ENCODE measurements at regions not wholly inside any gene's neighbourhood (a gene's known extent, or its start where the extent isn't known, plus 50 kb on each side); places are given as distances from the start of the nearest gene placed in this dataset.

DNA sequence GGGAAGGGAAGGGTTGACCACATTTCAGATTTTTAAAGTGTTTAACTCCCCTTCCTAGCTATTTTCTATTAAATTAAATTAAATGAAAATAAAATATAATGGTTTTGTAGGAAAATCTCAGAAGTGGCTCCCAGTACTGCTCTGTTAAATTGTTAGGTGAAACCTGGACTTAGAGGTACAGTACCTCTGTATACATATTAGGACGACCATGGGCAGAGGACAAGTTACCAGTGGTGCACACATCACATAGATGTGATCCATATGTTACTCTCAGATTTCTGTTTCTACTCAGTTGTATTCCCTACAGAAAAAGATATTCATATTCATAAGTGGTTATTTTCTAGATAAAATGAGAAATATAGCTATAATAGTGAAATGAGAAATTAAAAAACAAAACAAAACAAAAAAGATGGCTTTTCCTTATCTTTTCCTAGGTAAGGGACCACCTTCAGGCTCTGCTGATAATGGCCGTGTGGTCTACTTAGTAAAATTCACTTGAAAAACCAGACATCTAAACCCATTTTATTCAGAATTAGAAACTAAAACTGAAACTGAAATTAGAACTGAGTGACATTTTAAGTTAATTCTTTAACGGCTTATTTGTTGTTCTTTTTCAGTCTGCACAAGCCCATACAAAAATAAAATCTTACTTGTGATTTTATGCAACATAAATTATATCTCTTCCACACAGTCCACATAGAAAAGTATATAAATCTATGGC, 832.5 kb upstream of the CHAC2 start:
- no peak for DNase-seq (ENCODE audit: low spot score)

DNA sequence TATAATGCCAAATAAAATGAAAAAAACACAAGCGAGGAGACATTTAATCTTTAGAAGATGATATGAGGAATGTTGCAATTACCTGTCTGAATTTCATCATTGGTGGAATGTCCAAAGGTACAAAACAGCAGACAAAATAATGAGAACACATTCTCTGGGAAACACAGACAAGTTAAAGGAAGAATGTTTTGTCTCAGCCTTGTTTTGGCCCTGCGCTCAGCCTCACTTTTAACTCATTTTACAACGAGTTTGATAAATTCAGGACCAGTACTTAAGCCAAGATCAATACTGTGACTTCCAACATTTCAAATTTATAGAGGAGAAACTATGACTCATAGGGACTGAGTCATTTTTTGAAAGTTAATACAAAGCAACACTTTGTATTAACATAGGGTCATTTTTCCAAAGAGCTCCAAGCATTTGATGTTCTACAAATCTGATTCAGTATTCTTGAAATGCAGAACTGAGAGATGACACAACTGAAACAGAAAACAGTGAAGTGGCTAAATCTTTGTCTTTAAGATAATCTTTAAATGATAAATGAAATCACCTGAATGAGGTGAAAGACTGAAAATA, 833.2 kb upstream of the CHAC2 start:
- DNase-seq (ENCODE audit: low spot score): peak; percentile 83

GRCh38 chr2:52933878-52934277, 833.7 kb upstream of the CHAC2 start:
- no peak for DNase-seq (ENCODE audit: low spot score)

DNA sequence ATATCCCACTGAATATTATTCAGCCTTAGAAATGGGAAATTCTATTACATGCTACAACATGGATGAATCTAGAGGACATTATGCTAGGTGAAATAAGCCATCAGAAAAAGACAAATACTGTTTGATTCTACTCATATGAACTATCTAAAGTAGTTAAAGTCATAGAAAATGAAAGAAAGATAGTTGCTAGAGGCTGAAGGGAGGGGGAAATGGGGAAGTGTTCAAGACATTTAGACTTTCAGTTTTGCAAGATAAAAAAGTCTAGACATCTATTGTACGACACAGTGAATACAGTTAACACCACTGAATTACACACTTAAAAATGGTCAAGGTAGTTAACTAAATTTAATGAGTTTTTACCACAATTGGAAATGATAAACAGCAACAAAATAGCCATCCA, 835.9 kb upstream of the CHAC2 start:
- DNase-seq (ENCODE audit: low spot score): no peak

DNA sequence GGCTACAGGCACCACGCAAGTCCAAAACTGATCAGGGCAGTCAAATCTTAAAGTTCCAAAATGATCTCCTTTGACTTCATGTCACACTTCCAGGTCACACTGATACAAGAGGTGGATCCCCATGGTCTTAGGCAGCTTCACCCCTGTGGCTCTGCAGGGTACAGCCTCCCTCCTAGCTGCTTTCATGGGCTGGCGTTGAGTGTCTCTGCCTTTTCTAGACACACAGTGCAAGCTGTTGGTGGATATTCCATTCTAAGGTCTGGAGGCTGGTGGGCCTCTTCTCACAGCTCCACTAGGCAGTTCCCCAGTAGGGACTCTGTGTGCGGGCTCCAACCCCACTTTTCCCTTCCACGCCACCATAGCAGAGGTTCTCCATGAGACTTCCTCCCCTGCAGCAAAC, 838.2 kb upstream of the CHAC2 start:
- no peak for DNase-seq (ENCODE audit: low spot score)

- DNase-seq (ENCODE audit: low spot score): no peak
These were observed 847.9 kb upstream of the CHAC2 start for GRCh38 chr2:52919673-52920072.

DNA sequence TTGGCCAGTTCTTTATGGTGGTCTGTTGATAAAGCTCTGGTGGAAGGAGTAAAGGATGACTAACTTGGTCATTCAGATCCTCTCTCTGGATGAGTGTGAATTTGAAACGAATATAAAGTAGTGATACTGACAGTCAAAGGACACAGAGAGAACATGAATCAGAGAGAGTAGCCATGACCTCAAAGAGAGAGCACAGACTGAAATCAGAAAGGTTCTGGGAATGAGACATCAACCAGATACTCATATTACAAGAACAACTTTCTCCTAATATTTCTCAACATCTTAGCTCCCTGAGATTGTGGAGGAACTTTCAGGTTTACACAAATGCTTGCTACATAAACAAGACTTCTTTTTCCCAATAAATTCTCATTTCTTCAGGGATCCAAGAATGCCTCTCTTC, 849.1 kb upstream of the CHAC2 start:
- DNase-seq (ENCODE audit: low spot score): no peak

DNA sequence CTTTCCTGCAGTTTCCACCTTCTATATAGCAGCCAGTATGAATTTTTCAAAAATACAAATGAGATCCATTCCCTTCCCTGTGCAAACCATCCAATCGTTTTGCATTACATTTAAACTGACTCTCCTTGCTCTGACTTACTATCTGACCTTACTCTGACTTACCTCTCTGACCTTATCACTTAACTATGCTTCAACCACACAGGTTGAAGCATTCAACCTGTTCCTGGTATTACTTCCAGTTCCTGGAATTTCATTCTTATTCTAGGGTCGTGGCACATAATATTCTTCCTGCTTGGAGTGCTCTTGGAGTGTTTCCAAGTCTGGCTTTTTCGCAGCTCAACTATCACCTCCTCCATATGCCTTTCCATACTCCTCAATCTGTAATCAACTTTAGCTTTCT, 850.6 kb upstream of the CHAC2 start:
- no peak for DNase-seq (ENCODE audit: low spot score)

- DNase-seq (ENCODE audit: low spot score): no peak
These were observed 863.2 kb upstream of the CHAC2 start for GRCh38 chr2:52904355-52904891.

GRCh38 chr2:52897511-52898044, 870.0 kb upstream of the CHAC2 start:
- DNase-seq (ENCODE audit: low spot score): no peak

DNA sequence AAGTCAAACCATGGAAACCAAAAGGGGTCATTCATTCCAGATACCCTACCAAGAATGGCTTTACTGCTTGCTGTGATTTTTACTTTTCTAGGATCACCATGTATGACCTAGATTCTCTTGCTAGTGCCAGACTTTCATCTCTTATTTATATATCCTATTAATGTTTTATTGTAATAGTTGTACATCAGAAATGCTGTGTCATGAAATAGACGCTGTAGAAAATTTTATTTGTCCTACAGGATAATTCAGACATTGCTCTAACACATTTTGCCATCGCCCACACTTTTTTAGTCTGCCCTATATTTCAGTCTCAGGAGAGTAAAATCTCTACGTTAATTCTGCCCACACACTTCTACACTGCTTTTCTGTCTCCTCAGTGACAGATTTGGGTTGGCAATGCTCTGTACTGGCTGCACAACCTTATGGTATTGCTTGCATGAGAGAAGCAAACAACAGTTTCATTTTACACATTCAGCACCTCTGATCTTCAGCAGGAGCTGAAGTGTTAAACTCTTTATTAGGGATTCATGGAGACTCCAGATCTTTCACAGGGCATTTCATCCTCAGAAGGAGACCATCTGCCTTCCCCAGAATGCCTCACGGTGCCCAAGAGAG, 871.8 kb upstream of the CHAC2 start:
- DNase-seq (ENCODE audit: low spot score): no peak

- DNase-seq (ENCODE audit: low spot score): no peak
These were observed 881.0 kb upstream of the CHAC2 start for GRCh38 chr2:52886556-52886955.

DNA sequence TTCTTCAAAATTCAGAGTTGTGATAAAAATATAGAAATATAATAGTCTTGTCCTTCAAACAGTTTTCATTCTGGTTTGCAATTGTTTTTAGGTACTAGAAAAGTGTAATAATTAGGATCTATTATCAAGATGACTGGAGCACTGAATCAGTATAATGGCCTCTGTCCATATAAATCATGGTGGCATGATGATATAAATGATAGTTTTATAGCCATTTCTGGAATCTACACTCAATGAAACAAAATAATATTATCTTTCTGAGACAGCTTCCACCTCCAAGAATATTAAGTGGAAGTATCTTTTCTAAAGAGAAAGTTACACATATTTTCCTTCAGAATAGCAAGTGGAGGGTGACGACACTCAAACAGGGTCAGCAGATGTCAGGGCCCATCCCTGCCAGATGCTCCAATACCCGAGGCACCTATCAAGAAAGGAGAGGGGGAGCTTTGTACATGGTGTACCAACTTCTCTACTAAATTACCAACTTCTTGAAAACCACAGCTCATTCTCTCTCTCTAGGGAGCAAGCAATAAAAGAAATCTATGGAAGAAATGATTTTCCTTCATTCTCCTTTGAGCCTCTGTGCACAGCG, 882.7 kb upstream of the CHAC2 start:
- no peak for DNase-seq (ENCODE audit: low spot score)

GRCh38 chr2:52882974-52883373, 884.6 kb upstream of the CHAC2 start:
- no peak for DNase-seq (ENCODE audit: low spot score)

GRCh38 chr2:52881606-52882005, 886.0 kb upstream of the CHAC2 start:
- no peak for DNase-seq (ENCODE audit: low spot score)

- no peak for DNase-seq (ENCODE audit: low spot score)
These were observed 886.7 kb upstream of the CHAC2 start for GRCh38 chr2:52880872-52881271.

DNA sequence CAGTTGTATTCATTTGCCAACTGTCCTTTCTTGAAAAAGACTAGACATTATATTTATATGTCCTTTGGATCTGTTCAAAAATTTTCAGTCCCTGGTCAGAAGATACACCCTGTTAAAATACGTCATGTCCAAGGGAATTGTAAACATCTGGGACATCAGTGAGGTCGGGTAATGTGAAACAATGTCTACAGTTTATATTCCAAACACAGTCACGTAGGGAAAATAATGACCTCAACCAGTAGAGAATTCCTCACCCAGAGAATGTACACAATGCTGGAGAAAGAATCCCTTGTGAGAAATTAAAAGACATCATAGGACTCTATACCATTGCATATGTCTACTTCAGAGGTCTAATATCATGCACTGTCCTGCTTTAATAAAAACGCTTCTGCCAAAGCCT, 888.0 kb upstream of the CHAC2 start:
- no peak for DNase-seq (ENCODE audit: low spot score)

DNA sequence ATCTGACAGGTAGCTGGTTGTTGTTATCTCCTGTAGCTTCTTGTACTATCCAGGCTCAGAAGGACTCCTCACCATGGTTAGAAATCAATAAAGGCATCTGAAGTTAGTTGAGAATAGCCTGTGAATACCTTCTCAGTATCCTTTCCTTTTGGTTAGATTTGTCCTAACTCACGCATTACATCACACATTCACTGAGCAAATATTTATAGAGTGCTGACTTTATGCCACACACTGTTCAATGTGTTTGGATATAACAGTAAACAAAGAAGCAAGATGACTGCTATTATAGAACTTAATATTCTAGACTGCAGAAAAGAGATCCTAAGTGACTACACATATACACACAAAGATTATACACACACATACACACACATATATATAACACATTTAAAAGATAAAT, 889.9 kb upstream of the CHAC2 start:
- no peak for DNase-seq (ENCODE audit: low spot score)

DNA sequence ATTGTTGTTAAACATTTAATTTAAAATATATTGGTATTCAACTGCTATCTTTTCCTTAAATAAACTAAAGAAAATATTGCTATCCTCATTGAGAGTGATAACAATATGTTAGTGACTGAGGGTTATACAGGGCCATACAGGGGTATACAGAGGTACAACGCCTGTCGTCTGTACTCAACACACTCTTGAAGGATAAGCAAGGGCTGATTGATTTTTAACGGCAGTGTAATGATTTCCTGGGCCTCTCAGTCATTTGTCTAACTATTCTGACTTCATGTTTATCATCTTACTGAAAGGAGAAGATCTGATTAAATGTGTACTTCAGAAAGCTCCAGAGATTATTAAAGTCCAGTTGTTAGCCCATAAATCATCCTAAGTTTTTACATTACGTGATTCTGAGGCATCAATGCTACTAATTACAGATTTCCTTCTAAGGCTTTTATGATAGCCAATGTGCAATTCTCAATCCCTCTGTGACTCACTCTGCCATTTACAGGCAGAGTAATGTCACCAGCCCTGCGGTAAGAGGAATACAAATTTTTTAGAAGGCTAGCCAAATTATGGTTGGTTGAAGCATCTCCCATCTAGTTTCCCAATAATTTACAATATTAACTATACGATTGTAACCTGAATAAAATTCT, 893.0 kb upstream of the CHAC2 start:
- no peak for DNase-seq (ENCODE audit: low spot score)

DNA sequence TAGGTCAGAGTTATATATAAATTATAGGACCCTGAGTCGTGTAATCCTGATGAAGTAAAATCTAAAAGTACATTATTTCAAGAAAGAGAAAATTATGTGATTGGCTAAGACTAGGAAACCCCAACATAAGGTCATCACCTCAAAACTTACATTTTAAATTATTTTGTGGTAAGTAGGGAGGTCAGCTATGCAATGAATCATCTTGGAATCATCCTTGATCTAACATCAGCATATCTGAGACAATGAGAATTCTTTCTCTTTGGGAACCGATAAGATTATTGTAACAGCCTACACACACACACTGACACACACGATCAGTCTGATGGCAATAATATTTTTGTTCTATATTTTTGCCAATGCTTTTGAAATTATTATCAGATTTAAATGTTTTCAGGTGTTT, 904.8 kb upstream of the CHAC2 start:
- DNase-seq (ENCODE audit: low spot score): no peak

- DNase-seq (ENCODE audit: low spot score): no peak
These were observed 906.0 kb upstream of the CHAC2 start for GRCh38 chr2:52861596-52861995.

- DNase-seq (ENCODE audit: low spot score): no peak
These were observed 908.5 kb upstream of the CHAC2 start for GRCh38 chr2:52859065-52859464.
